CD4-positive, alpha-beta T cell treated with Interleukin-21 for 1 hour (primary cell): ENCODE measurements at regions not wholly inside any gene's neighbourhood (a gene's known extent, or its start where the extent isn't known, plus 50 kb on each side); places are given as distances from the start of the nearest gene placed in this dataset.

Experiments used
- DNase-seq: peaks from one replicate; pipeline ENCODE4 v3.0.0-alpha.2; 2020

GRCh38 chr2:150885236-150885635, 376.4 kb downstream of the RBM43 start:
- DNase-seq, result no peak

DNA sequence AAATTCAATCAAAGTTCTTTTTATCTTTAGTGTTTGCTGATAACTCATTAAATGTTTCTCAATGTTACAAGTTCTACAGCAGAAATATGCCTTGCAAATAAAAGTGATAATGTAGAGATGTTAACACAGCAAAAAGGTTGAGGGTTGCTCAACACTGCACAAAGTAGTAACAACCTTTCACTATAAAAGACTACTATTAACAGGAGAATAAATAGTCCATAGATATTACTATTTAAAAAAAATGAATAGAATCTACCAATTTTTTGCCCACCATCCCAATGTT, 378.1 kb downstream of the RBM43 start:
- DNase-seq, result no peak

DNA sequence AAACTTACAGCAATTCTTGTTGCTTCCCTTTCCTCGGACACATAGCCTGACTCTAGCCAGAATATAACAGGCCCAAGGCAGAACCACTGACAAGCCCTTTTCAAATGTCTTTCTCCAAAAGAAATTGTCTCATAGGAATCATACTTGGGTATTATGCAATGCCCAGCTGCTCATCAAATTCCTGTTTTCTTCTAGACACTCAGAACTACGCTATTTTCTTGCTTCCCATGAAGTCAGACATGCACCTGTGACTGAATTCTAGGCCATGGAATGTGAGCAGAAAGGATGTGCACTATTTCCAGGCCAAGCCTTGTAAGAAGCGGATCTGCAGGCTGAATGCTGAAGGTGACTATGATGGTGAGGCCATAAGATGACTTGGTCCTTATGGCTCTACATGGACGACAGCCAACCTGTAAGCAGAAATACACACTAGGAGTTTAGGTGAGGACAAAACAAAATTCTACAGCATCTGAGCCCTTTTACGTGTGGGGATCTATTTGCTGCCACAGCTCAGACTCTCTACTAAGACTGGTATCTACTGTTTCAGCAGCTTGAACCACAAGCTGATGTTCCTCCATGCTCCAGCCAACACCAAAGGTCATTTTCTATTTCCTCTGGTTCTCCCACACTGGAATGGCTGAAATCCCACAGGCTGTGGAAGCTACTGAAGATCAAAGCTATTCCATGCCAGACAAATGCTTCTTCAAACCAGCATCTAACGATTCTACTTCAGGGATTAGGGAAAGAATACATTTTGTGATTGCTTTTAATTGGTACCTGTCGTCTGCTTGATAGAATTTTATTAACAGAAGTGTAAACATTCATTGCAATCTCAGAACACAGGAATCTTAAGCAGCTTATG, 378.7 kb downstream of the RBM43 start:
- no peak for DNase-seq

- no peak for DNase-seq
Observed at GRCh38 chr2:150880986-150881385, 380.7 kb downstream of the RBM43 start.

DNA sequence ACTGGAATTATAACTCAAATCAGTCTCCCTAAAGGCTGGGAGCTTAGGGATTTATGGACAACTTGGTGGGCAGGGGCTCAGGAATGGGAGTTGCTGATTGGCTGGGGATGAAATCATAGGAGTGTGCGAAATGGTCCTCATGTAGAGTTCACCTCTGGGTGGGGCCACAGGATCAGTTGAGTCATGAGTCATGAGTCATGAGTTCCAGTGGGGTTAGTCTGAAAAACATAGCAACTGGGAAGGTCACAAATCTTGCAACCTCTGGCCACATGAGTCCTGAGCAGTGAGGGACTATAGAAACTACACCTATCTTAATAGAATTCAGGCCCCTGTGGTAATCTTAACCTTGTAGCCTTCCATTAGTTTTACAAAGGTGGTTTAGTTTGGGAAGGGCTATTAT, 383.3 kb downstream of the RBM43 start:
- DNase-seq, result no peak

DNA sequence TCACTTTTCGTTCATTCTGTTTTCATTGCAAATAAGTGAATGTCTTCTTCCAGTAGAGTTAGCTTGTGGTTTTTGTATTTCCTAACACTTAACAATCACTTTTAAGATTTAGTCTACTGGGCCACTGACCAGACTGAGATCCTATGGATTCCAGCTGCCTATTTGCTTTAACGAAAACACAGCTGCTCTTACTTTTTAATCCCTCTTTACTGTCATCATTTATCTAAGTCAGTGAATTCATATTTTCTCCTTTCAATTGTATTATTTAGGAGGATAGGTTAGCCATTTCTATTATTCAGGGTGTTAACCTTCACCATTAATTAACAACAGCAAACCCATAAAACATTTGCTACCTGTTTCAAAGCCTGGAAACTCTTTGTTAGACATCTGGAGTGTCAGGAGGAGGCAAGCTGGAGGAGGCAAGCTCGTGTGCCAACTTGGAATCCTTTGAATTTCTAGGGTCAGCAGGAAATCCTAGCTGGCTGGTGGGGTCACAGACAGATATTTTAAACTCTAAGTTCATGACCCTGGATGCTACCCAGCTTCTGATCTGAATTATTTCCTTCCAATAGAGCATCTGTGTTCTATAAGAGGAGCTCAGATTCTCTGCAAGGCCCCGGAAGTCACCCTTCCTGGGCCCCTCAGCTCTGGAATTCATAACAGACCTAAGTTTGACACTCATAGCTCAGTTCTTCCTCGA, 385.3 kb downstream of the RBM43 start:
- DNase-seq, result no peak

- DNase-seq, result no peak
Observed at GRCh38 chr2:150873396-150873772, 385.9 kb upstream of the RND3 start.

- no peak for DNase-seq
Observed at GRCh38 chr2:150872756-150873395, 385.4 kb upstream of the RND3 start.

GRCh38 chr2:150866431-150866830, 379.0 kb upstream of the RND3 start:
- DNase-seq, result no peak

GRCh38 chr2:150863691-150864090, 376.2 kb upstream of the RND3 start:
- no peak for DNase-seq

DNA sequence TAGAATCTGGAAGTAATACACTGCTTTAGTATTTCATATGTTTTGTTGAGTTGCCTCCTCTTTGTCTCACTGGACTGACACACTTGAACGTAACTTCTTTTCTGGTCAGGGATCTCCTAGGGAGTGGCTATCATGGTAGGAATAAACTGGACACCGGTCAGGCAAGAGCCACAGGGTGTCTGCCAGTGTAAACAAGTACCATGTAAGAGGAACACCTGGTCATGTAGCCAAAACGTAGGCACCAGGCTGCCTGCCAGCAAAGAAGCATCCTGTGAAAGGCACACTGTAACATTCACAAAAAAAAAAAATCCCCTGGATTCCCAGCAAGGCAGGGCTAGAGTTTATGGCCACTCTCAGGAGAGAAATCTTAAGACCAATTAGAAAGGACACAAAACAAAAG, 372.8 kb upstream of the RND3 start:
- no peak for DNase-seq

- no peak for DNase-seq
Observed at GRCh38 chr2:150859877-150860276, 372.4 kb upstream of the RND3 start.

- no peak for DNase-seq
Observed at GRCh38 chr2:150859162-150859561, 371.7 kb upstream of the RND3 start.

- DNase-seq, result no peak
Observed at GRCh38 chr2:150858382-150858781, 370.9 kb upstream of the RND3 start.

DNA sequence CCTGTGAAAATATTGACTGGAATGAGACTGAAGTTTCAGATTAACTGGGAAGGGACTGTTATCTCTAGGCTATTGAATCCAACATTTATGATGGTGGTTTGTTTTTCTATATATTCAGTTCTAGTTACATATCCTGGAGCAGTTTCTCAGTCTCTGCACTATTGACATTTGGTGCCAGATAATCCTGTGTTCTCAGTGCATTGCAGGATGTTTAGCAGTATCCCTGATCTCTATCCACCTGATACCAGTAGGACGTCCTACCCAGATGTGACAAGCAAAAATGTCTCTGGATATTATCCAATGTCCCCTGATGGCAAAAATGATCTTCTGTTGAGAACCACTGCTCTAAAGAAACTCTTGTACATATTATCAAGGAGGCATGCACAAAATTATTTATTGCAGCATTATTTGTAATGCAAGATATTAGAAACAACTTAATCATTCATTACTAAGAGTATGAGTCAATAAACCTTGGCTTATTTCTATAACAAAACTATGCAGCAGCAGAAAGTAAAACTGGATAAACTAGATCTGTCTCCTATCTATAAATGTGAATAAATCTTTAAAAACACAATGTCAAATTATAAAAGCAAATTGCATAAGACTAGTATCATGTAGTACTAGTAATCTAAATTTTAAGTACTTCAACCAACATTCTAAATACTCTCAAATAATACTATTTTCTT, 369.3 kb upstream of the RND3 start:
- no peak for DNase-seq

DNA sequence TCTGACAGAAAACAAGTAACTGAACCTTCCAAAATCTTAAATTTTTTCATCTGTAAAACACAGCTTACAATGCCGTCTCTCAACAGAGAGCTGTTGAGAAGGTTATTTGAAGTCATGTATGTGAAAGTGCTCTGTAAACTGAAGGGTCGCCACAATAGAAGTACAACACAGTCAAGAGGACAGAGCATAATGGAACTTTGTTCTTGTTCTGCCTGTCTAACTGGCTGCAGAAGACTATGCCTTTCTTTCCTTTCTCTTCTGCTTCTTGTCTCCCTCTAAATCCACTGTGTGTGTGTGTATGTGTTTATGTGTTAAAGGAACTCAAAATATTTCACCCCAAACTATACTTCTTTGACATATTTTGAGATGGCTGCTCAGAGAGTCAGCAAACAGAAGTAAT, 365.8 kb upstream of the RND3 start:
- no peak for DNase-seq

DNA sequence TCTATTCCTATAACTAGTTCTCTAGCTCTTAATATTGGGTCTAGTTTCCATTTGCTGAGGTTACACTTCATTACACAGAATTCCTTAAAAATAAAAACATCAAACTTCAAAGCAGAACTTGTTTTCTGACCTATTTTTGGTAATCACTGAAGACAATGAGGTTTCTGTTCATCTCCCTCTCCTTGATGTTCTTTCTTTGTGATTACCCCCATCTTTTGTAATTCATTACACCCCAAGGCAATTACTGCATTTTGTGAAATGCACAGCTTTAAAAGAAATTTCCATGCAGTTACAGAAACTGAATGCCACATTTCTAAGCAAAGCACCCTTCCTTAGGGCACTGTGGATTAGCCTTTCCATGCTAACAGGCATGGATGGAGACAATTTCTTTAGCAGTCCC, 363.2 kb upstream of the RND3 start:
- no peak for DNase-seq

GRCh38 chr2:150847578-150847977, 360.1 kb upstream of the RND3 start:
- no peak for DNase-seq

GRCh38 chr2:150846691-150847090, 359.2 kb upstream of the RND3 start:
- DNase-seq, result no peak

DNA sequence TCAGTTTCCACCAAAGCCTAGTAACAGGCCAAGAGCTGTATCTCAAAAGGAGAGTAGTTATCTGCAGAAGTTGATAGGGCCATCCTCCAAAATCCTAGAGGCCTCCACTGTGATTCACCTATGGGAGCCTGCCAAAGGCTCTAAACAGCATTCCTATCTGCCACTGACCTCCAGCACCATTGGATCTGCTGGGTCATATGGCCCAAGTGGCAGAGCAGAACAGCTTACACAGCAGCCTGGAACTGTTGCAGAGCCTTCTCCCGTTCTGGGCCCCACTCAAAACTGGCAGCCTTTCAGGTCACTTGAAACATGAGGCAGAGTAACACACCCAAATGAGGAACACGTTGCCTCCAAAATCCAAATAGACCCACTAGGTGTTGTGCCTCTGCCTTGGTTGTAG, 345.2 kb upstream of the RND3 start:
- DNase-seq, result no peak

- no peak for DNase-seq
Observed at GRCh38 chr2:150824118-150824517, 336.7 kb upstream of the RND3 start.

GRCh38 chr2:150817422-150817821, 330.0 kb upstream of the RND3 start:
- DNase-seq, result no peak

DNA sequence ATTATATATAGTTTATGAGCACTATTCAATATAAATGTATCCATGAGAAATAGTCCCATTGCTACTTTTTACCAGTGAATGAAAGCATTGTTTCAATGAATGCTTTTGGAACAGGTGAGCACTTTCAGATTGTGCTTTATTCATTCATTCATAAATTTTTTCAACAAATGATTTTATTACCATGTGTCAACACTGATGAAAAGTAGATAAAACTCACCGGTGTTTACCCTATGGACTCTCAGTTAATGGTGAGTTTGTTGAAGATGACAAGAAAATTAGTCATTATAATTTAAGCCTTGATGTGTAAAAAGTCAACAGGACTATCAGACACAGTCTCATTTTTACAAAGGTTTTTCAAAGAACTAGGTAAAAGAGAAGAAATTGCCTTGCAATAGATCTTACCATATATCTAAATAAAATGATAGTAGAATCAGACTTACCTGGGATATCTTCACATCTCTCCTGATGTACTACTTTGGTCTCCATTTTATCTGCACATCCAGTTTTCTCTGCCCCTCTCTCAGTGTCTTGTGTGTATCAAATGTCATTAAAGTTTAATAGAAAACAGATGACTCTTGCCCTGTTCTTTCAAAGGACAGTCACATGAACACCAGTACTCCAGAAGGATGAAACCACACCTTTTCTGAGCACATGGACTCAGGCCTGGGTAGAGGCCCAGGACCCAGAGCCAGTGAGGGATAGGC, 325.3 kb upstream of the RND3 start:
- DNase-seq, result no peak
